ENCODE measurements at regions not wholly inside any gene's neighbourhood (a gene's known extent, or its start where the extent isn't known, plus 50 kb on each side); places are given as distances from the start of the nearest gene placed in this dataset.

- no peak for TF ChIP-seq CTCF (conservative IDR thresholded peaks at IDR 0.05)
- H3K27me3 Mint-ChIP-seq (ENCODE audit: insufficient read depth): no peaks in the 10 kb centered on the region
- WGBS, 2 experiments (ENCODE audit: insufficient coverage in 1 of 2, insufficient read length in 1 of 2): 80% methylated on average over 1 of the region's 1 CpG; no CpG with 5 or more reads in 1 of the 2 experiments
- Histone ChIP-seq H3K27ac (ENCODE audit: low read depth, low read length) (no peak overlapping the region), H3K4me1 (ENCODE audit: control insufficient read depth, insufficient read depth, low read length) (no peaks in the 10 kb centered on the region), H3K27me3 (ENCODE audit: control insufficient read depth, insufficient read depth, low read length, poor library complexity, severe bottlenecking) (no peaks in the 10 kb centered on the region), H3K36me3 (ENCODE audit: control insufficient read depth, insufficient read depth, low read length) (no peaks in the 10 kb centered on the region), H3K9me3 (ENCODE audit: control insufficient read depth, low read length) (no peaks in the 10 kb centered on the region), H3K9ac (ENCODE audit: extremely low read depth, low read length, poor library complexity, severe bottlenecking) (no peak overlapping the region), H3K4me3 (ENCODE audit: low read length) (no peak overlapping the region)
- no peak overlapping the region for H3K4me3 Mint-ChIP-seq
- DNase-seq: no peak
- H3K9me3 Mint-ChIP-seq: no peaks in the 10 kb centered on the region
- no peaks in the 10 kb centered on the region for H3K4me1 Mint-ChIP-seq
- H3K36me3 Mint-ChIP-seq (ENCODE audit: low read depth): no peaks in the 10 kb centered on the region
- no peak overlapping the region for H3K27ac Mint-ChIP-seq
Observed at GRCh38 chr4:63090641-63091040, 1318.6 kb downstream of the TECRL start.

DNA sequence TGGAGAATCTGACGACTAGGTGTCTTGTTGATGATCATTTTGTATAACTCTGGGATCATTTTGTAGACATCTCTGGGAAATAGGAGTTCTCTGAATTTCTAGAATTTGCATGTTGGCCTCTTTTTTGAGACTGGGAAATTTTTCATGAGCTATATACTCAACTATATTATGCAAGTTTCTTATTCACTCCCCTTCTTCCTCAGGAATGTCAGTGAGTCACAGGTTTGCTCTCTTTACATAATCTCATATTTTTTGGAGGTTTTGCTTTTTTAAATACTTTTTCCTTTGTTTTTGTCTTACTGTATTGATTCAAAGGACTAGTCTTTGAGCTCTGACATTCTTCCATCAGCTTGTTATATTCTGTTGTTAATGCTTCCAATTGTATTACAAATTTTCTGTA, 1324.2 kb downstream of the TECRL start:
- H3K4me3 Mint-ChIP-seq: no peak overlapping the region
- no peaks in the 10 kb centered on the region for H3K4me1 ChIP-seq (ENCODE audit: control insufficient read depth, insufficient read depth, low read length)
- H3K27me3 Mint-ChIP-seq (ENCODE audit: insufficient read depth): no peaks in the 10 kb centered on the region
- no peak overlapping the region for H3K9ac ChIP-seq (ENCODE audit: extremely low read depth, low read length, poor library complexity, severe bottlenecking)
- no peak overlapping the region for H3K27ac ChIP-seq (ENCODE audit: low read depth, low read length)
- no peaks in the 10 kb centered on the region for H3K9me3 ChIP-seq (ENCODE audit: control insufficient read depth, low read length)
- no peaks in the 10 kb centered on the region for H3K4me1 Mint-ChIP-seq
- no peaks in the 10 kb centered on the region for H3K36me3 Mint-ChIP-seq (ENCODE audit: low read depth)
- DNase-seq: no peak
- no peaks in the 10 kb centered on the region for H3K36me3 ChIP-seq (ENCODE audit: control insufficient read depth, insufficient read depth, low read length)
- no peak overlapping the region for H3K27ac Mint-ChIP-seq
- H3K27me3 ChIP-seq (ENCODE audit: control insufficient read depth, insufficient read depth, low read length, poor library complexity, severe bottlenecking): no peaks in the 10 kb centered on the region
- 85% methylated on average over 1 of the region's 1 CpG; no CpG with 5 or more reads in 1 of the 2 experiments for WGBS, 2 experiments (ENCODE audit: insufficient coverage in 1 of 2, insufficient read length in 1 of 2)
- no peak for TF ChIP-seq CTCF (conservative IDR thresholded peaks at IDR 0.05)
- no peaks in the 10 kb centered on the region for H3K9me3 Mint-ChIP-seq
- no peak overlapping the region for H3K4me3 ChIP-seq (ENCODE audit: low read length)

GRCh38 chr4:63080934-63081333, 1328.3 kb downstream of the TECRL start:
- no peaks in the 10 kb centered on the region for H3K36me3 Mint-ChIP-seq (ENCODE audit: low read depth)

More at GRCh38 chr4:63080934-63081333, 1328.3 kb downstream of the TECRL start:
- Histone ChIP-seq H3K27me3 (ENCODE audit: control insufficient read depth, insufficient read depth, low read length, poor library complexity, severe bottlenecking) (no peaks in the 10 kb centered on the region), H3K4me1 (ENCODE audit: control insufficient read depth, insufficient read depth, low read length) (no peaks in the 10 kb centered on the region), H3K9me3 (ENCODE audit: control insufficient read depth, low read length) (peaks cover 12% of the 10 kb centered on the region), H3K27ac (ENCODE audit: low read depth, low read length) (no peak overlapping the region), H3K36me3 (ENCODE audit: control insufficient read depth, insufficient read depth, low read length) (no peaks in the 10 kb centered on the region), H3K9ac (ENCODE audit: extremely low read depth, low read length, poor library complexity, severe bottlenecking) (no peak overlapping the region), H3K4me3 (ENCODE audit: low read length) (no peak overlapping the region)
- no peak overlapping the region for H3K27ac Mint-ChIP-seq
- no peak for DNase-seq
- no peaks in the 10 kb centered on the region for H3K27me3 Mint-ChIP-seq (ENCODE audit: insufficient read depth)
- no peak overlapping the region for H3K4me3 Mint-ChIP-seq
- H3K9me3 Mint-ChIP-seq: peaks cover 16% of the 10 kb centered on the region
- no peak for TF ChIP-seq CTCF (conservative IDR thresholded peaks at IDR 0.05)
- no CpG with 5 or more reads among the region's 1 CpG for WGBS, 2 experiments (ENCODE audit: insufficient coverage in 1 of 2, insufficient read length in 1 of 2)
- no peaks in the 10 kb centered on the region for H3K4me1 Mint-ChIP-seq
